Heart left ventricle (tissue), 16 donors: ENCODE measurements at regions not wholly inside any gene's neighbourhood (a gene's known extent, or its start where the extent isn't known, plus 50 kb on each side); places are given as distances from the start of the nearest gene placed in this dataset.
A peak's percentile ranks its signal among the peaks of the same experiment; 100 is the strongest.

ENCODE experiments used
- ATAC-seq, 4 donors: fragments of 200-7000 bp; cut with Tn5 transposase; one replicate each; pipeline ENCODE4 v1.9.1; 2020 to 2022; ENCODE audit warnings: moderate library complexity in 4 of 4, mild to moderate bottlenecking in 3 of 4, moderate number of reproducible peaks in 1 of 4
- DNase-seq, 5 donors: peaks; one replicate each; pipeline ENCODE4 v3.0.0-alpha.2; 2020
- H3K27ac ChIP-seq, 12 donors: fragments of 200-600 bp; sonication (generic) in 4 of 12; one replicate each; pipeline versions ENCODE4 v1.5.0 to v1.8.0; 2016 to 2022; ENCODE audit warnings: mild to moderate bottlenecking in 2 of 12
- H3K27me3 ChIP-seq, 9 donors: fragments of 200-600 bp; sonication (generic) in 2 of 9; one replicate each; pipeline versions ENCODE4 v1.5.1 to v1.8.0; 2016 to 2022; ENCODE audit warnings: mild to moderate bottlenecking in 3 of 9
- H3K36me3 ChIP-seq, 9 donors: fragments of 200-600 bp; sonication (generic) in 2 of 9; one replicate each; pipeline versions ENCODE4 v1.5.0 to v1.8.0; 2018 to 2022; ENCODE audit warnings: mild to moderate bottlenecking in 2 of 9
- H3K4me1 ChIP-seq, 12 donors: fragments of 200-600 bp; sonication (generic) in 4 of 12; one replicate each; pipeline versions ENCODE4 v1.5.0 to v1.8.0; 2016 to 2022; ENCODE audit warnings: mild to moderate bottlenecking in 3 of 12
- H3K4me3 ChIP-seq, 12 donors: fragments of 200-600 bp; sonication (generic) in 4 of 12; one replicate each; pipeline versions ENCODE4 v1.5.0 to v1.8.0; 2017 to 2022; ENCODE audit warnings: mild to moderate bottlenecking in 9 of 12, moderate library complexity in 4 of 12
- H3K9me3 ChIP-seq, 12 donors: fragments of 200-600 bp; sonication (generic) in 4 of 12; one replicate each; pipeline versions ENCODE4 v1.5.0 to v1.8.0; 2016 to 2022; ENCODE audit warnings: mild to moderate bottlenecking in 1 of 12
- CTCF ChIP-seq, 12 donors: fragments of 200-600 bp; sonication (generic) in 4 of 12; IDR thresholded peaks; one replicate each; pipeline versions ENCODE4 v1.5.0 to v1.8.0; 2018 to 2022; ENCODE audit warnings: antibody characterized with exemption in 12 of 12, mild to moderate bottlenecking in 5 of 12
- POLR2A ChIP-seq, 2 donors: fragments of 450-650 bp; IDR thresholded peaks; one replicate each; pipeline ENCODE4 v1.6.1; 2017; ENCODE audit warnings: antibody characterized with exemption in 2 of 2, mild to moderate bottlenecking in 2 of 2, moderate library complexity in 2 of 2
- WGBS, 4 donors: extraction: QIAGEN DNeasy Blood & Tissue Kit in 2 of 4; methylation state at CpG; one replicate each; pipeline versions ENCODE4 v1.1.5 to v1.1.7; 2013 to 2018; 5-methylcytosine and 5-hydroxymethylcytosine counted together
- intact Hi-C, 10 donors: fragments of 100-400 bp; cut with DNase I; formaldehyde crosslinking; loops; one replicate each; pipeline versions ENCODE4 v1.11.1 to v1.14.2; 2022
- donor health status: ischemic (EF 13 %, LVEDD 7.1; RV severe dilation, severe dysfunction).
- donor health status: healthy with polysubstance abuse.
- donor health status: DM: no; HTN: yes; CAD: no.
- donor health status: DM: no; HTN: no; CAD: no.
- donor health status: ischemic (EF 25% LVEDD 6.9; RV normal size, moderate dysfunction).
- donor health status: ischemic (EF 25% LVEDD 5.7; RV mildly dilated, moderate dysfunction).
- donor health status: healthy.
- donor health status: DM: yes; HTN: yes; CAD: no.
- donor health status: ischemic (EF 35%, LVEDD 5.7; RV mildly dilated, moderate dysfunction).
- donor health status: nonischemic (EF 11% LVEDD 7.7; RV severe dilation, severe dysfunction).
- donor health status: DM: yes; HTN: yes; CAD: no.
- donor health status: PGD.
- donor health status: ischemic (EF 29% LVEDD 5.4; RV normal size, mild dysfunction).
- donor health status: nonischemic (EF 23%, LVEDD 6.1; RV moderate dilation, normal function).

- intact Hi-C loops, result loop anchor here in 1 of 10 donors (10.0 kb wide), 1 partner anchor 323 kb away; no protein-coding TSS in a partner anchor
- WGBS, 4 donors, result 79 to 98% (median 81%) methylated on average over 3 of the region's 3 CpGs
Measured at GRCh38 chr9:95731876-95732275, 143.6 kb upstream of the ERCC6L2 start.

DNA sequence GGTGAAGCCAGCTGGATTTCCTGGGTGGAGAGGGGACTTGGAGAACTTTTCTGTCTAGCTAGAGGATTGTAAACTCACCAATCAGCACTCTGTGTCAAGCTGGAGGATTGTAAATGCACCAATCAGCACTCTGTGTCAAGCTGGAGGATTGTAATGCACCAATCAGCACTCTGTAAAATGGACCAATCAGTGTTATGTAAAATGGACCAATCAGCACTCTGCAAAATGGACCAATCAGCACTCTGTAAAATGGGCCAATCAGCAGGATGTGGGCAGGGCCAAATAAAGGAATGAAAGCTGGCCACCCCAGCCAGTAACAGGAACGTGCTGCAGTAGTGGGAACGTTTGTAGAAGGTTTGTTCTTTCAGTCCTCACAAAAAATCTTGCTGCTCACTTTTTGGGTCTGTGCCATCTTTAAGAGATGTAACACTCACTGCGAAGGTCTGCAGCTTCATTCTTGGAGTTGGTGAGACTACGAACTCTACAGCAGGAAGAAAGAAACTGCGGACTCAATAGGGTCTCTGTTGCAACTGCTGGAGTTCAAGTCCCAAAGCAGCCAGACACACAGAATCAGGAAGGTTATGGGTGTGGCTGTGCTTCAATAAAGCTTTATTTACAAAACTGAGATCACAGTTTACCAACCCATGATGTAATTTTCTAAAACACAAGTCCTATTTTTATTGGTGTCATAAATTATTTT lies 145.7 kb upstream of the ERCC6L2 start:
- TF ChIP-seq POLR2A (IDR thresholded peaks at IDR 0.05), result no peak
- TF ChIP-seq CTCF (IDR thresholded peaks at IDR 0.05), result no peak
- H3K9me3 ChIP-seq, result no peaks in the 10 kb centered on the region
- no peak overlapping the region for H3K4me3 ChIP-seq
- H3K27ac ChIP-seq, result no peak overlapping the region
- 70 to 79% (median 77%) methylated on average over 5 of the region's 5 CpGs for WGBS, 4 donors
- H3K4me1 ChIP-seq, result peaks cover 0 to 5% (median 0%) of the 10 kb centered on the region in 12 donors
- ATAC-seq (no peak), DNase-seq (no peak)
- intact Hi-C loops, result loop anchor here in 7 of 10 donors (5.0 to 10.0 kb wide), 6 partner anchors 147 to 487 kb away; partner anchors contain the start of genes ERCC6L2 (in 1 of the 7) and PTCH1 (in 1 of the 7)
- no peaks in the 10 kb centered on the region for H3K36me3 ChIP-seq
- no peaks in the 10 kb centered on the region for H3K27me3 ChIP-seq

More at GRCh38 chr9:95731876-95732275, 143.6 kb upstream of the ERCC6L2 start:
- Histone ChIP-seq H3K4me3 (no peak overlapping the region), H3K36me3 (no peaks in the 10 kb centered on the region), H3K9me3 (no peaks in the 10 kb centered on the region), H3K27ac (no peak overlapping the region), H3K27me3 (no peaks in the 10 kb centered on the region), H3K4me1 (peaks cover 0 to 5% (median 0%) of the 10 kb centered on the region in 12 donors)
- DNase-seq (no peak), ATAC-seq (no peak)
- no peak for TF ChIP-seq POLR2A (IDR thresholded peaks at IDR 0.05)
- TF ChIP-seq CTCF (IDR thresholded peaks at IDR 0.05), result no peak

GRCh38 chr9:95729046-95729445 lies 146.4 kb upstream of the ERCC6L2 start:
- WGBS, 4 donors, result 85 to 90% (median 87%) methylated on average over 32 to 34 of the region's 34 CpGs
- intact Hi-C loops, result loop anchor here in 6 of 10 donors (5.0 to 10.0 kb wide), 6 partner anchors 148 to 488 kb away; partner anchors contain the start of genes ERCC6L2 (in 1 of the 6) and PTCH1 (in 1 of the 6)
- H3K4me1 ChIP-seq, result peaks cover 0 to 5% (median 0%) of the 10 kb centered on the region in 12 donors

More at GRCh38 chr9:95729046-95729445, 146.4 kb upstream of the ERCC6L2 start:
- ATAC-seq, result peak in 1 of 4 donors; percentile 36
- no peak for DNase-seq
- no peak for TF ChIP-seq CTCF (IDR thresholded peaks at IDR 0.05)
- no peak for TF ChIP-seq POLR2A (IDR thresholded peaks at IDR 0.05)
- Histone ChIP-seq H3K36me3 (no peaks in the 10 kb centered on the region), H3K27me3 (no peaks in the 10 kb centered on the region), H3K27ac (no peak overlapping the region), H3K9me3 (no peaks in the 10 kb centered on the region), H3K4me3 (no peak overlapping the region)
